Activated T-cell treated with anti-CD3 and anti-CD28 coated beads, Interleukin-2, amount 50 U/mL, for 48 hours (primary cell): ENCODE measurements at regions not wholly inside any gene's neighbourhood (a gene's known extent, or its start where the extent isn't known, plus 50 kb on each side); places are given as distances from the start of the nearest gene placed in this dataset.
"Not testable (repeated sequence)": the region's sequence is repeated elsewhere in the genome, so short reads cannot be mapped to it uniquely, and the experiment has no call there.

Experiments used
- DNase-seq, 2 experiments: peaks; one replicate each; pipeline ENCODE4 v3.0.0-alpha.2; 2020

GRCh38 chr14:80055667-80056496 is 155.4 kb downstream of the DIO2 start:
- peak in 1 of 2 experiments; percentile 15 for DNase-seq

- no peak for DNase-seq
These were observed 156.1 kb downstream of the DIO2 start for GRCh38 chr14:80055226-80055625.

DNA sequence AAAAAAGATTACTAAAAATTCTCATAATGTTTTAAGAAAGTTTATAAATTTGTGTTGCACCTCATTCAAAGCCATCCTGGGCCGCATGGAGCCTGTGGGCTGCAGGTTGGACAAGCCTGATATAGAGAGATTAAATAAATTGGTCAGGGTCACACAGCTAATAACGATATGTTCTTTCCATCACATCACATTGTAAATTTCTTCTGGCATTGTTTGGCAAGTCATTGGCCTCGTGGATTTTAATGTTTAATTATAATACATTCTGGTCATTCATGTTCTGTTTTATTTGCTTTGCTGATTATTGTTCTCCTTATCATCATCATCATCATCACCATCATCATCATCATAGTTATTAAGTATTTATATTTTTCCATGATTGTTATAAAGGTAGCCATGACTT is 157.3 kb downstream of the DIO2 start:
- DNase-seq, result no peak

- DNase-seq, result no peak
These were observed 162.2 kb downstream of the DIO2 start for GRCh38 chr14:80049055-80049454.

- DNase-seq, result no peak
These were observed 163.5 kb downstream of the DIO2 start for GRCh38 chr14:80047761-80048160.

DNA sequence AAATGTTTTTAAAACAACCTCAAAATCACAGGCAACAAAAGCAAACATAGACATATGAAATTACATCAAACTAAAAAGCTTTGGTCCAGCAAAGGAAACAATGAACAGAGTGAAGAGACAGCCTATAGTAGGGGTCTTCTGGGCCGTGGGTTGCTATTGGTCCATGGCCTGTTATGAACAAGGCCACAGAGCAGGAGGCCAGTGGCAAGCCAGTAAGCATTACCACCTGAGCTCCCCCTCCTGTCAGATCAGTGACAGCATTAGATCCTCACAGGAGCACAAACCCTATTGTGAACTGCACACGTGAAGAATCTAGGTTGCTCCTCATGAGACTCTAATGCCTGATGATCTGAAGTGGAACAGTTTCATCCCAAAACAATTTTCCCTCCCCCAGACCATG is 174.0 kb downstream of the DIO2 start:
- DNase-seq, result no peak

DNA sequence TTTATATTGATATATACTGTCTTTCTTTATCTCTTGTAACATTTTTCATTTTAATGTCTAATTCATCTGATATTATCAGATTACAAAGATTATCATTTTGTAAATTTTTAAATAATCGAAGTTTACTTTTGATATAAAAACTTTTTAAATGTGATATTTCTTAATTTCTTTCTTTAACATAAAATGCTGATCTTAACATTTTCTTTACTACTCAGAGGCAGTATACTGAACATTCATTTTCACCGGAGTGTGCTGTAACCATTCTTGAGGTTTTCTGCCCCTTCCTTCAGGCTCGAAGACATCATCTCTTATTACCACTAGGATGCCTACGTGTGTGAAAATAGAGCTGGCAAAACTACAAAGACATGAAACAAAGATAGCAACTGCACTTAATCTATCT is 186.9 kb downstream of the DIO2 start:
- no peak for DNase-seq

DNA sequence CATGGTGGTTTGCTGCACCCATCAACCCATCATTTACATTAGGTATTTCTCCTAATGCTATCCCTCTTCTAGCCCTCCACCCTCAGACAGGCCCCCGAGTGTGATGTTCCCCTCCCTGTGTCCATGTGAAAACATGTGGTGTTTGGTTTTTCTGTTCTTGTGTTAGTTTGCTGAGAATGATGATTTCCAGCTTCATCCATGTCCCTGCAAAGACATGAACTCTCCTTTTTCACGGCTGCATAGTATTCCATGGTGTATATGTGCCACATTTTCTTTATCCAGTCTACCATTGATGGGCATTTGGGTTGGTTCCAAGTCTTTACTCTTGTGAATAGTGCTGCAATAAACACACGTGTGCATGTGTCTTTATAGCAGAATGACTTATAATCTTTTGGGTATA is 192.8 kb downstream of the DIO2 start:
- not testable (repeated sequence) for DNase-seq

GRCh38 chr14:80017795-80018194 is 193.5 kb downstream of the DIO2 start:
- DNase-seq, result no peak

DNA sequence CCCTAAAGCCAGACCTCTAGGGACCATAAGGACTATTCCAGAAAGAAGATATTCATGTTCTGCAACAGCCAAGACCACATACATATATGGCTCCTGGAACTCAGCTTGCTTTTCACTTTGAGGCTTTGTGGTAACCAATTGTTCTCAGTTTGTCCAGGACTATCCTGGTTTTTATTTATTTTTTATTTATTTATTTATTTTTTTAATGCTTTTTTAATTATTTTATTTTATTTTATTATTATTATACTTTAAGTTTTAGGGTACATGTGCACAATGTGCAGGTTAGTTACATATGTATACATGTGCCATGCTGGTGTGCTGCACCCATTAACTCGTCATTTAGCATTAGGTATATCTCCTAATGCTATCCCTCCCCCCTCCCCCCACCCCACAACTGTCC is 201.1 kb downstream of the DIO2 start:
- DNase-seq, result not testable (repeated sequence)

DNA sequence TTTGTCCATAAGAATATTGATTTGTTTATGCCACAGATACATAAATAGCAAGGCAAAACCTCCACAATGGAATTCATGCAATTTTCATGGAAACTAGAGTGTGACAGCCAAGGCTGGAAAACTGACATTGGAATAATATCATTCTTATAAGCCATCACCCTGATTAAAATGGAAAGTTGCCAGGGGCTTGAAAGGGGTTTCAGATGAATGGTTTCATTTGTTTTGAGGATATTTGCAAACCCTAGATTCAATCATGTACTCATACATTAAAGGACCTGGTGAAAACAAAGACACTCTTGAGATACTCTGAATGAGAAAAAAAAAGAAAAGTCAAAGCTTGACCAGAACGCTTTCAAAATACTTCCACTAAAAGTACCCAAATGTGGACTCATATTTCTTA is 205.7 kb downstream of the DIO2 start:
- no peak for DNase-seq

GRCh38 chr14:80004871-80005270 is 206.4 kb downstream of the DIO2 start:
- no peak for DNase-seq

GRCh38 chr14:80003138-80003537 is 208.2 kb downstream of the DIO2 start:
- no peak for DNase-seq

DNA sequence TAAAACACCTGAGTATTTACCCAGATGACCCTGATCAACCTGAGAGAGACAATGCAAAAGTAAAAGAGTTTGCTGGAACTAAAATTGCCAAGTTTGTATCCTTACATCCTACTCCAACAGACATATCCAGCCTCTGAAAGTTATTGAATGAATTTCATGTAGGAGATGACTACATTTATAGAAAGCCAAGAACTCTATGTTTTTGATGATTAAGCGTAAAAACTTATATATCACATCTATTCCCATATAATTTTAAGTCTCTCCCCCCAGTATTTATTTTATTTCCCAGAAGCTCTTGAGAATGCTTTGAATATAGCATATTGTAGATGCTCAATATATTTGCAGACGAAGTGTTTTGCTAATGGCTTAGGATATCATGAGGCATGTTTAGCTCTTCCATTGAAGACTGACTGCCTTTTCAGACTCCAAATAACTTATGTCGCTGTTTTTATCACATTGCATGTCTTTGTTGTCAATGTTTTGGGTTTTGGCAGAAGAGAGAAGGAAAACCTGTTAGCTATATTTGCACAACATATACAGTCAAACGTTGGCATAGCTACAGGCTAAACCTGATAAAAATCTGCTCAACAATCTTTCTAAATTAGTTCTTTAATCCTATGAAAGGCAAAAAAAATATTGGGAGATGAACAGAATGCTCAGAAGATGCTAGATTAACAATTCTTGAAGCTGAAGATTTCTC is 213.6 kb downstream of the DIO2 start:
- DNase-seq, result no peak

DNA sequence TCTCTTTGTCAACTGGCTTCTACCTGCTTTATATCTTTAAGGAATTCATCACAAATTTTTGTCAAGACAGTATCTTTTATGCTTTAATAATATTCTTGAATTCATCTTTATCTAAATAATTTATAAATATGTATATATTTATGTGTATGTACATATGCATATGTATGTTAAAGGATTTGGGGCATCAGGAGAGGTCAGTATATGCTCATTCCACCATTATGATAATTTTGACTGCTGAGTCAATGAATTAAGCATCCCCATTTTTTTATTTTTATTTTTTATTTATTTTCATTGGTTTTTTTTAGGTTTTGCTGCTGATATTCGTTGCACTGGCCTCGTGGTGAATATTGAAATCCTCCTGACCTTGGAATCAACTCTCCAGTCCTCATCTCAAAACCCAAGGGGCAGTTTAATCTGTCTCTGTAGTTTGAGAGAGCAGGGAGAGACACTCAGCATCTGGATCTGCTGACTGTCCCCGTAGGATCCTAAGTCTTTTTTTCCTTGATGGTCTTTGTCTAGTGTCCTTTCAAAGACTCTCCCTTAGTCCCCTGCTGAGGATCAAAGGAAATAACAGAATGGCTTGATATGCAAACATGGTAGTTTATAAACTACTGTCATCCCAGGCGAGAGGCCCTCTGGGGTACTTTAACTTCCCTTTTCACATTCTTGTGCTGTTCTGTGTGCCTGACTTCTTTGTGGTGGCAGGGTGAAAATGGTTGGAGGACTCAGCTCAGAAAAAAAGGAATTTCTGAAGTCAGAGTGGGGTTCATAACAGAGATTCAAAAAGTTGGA is 218.7 kb downstream of the DIO2 start:
- no peak for DNase-seq

- DNase-seq, result no peak
These were observed 219.4 kb downstream of the DIO2 start for GRCh38 chr14:79991866-79992265.

GRCh38 chr14:79989990-79990389 is 221.3 kb downstream of the DIO2 start:
- no peak for DNase-seq

- no peak for DNase-seq
These were observed 225.1 kb downstream of the DIO2 start for GRCh38 chr14:79986251-79986650.

DNA sequence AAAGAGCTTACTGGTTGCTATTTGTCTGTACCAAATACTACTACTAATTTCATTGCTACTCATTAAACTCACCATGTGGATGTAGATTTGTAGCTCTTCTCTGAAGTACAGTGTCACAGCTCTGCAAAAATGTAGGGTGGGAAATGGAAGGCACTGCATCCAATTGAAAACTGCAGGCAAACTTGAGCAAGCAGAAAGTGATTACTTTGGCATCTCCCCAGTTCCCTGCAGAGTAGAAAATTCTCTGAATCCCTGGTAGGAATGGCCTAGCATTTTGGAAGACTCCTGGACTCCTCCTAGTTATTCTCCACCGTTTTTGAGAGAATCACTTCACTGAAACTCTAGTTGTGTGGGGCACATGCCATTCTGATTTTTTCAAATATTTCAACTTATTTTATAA is 239.1 kb downstream of the DIO2 start:
- DNase-seq, result no peak

DNA sequence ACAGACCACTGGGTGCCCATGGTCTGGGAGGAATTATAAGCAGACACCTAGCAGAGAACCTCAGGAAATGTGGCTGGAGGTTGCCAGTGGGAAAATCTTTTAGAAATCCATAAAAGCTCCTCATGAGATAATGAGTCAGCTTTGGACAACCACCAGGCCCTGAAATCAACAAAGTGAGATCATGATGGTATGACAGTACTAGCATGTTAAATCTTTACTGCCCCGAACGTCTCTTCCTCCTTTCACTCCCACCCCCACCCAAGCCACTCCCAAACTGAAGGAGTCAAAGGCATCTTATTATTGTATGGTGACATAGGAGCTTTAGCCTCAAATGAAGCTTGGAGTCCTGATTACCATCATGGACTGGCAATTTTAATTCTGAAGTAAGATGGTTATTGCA is 240.0 kb downstream of the DIO2 start:
- DNase-seq, result no peak

- DNase-seq, result no peak
These were observed 243.9 kb downstream of the DIO2 start for GRCh38 chr14:79967453-79967852.

- DNase-seq, result no peak
These were observed 244.3 kb downstream of the DIO2 start for GRCh38 chr14:79967001-79967400.

DNA sequence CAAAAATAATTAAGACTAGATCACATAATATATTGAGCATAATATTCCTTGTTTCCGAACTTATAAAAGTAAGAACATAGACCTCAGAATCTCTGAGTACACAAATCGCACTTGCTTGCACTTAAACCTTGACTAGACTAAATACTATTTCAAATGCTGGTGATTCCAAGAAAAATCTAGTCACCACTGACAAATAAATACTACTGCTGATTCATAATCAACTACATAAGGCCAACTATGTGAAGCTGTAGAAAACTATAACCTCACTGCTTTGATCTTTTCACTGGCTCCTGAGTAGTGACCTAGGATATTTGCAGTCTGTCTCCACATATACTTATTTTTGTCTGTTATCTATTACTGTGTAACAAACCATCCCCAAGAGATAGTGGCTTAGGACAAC is 245.4 kb downstream of the DIO2 start:
- no peak for DNase-seq

- DNase-seq, result no peak
These were observed 250.1 kb downstream of the DIO2 start for GRCh38 chr14:79961197-79961596.
